HCT116 (cell line): ENCODE measurements at regions not wholly inside any gene's neighbourhood (a gene's known extent, or its start where the extent isn't known, plus 50 kb on each side); places are given as distances from the start of the nearest gene placed in this dataset.

ENCODE experiments used
- ATAC-seq: fragments of 200-7000 bp; cut with Tn5 transposase; 2 replicates; pipeline ENCODE4 v1.9.1; 2020; ENCODE audit warnings: mild to moderate bottlenecking, moderate library complexity
- BruUV-seq: library from RNA; stranded (reverse); fragments of 400-500 nt; replicated peaks from 2 replicates; lab custom pipeline; 2021; lab: Mats Ljungman, UMichigan
- CTCF ChIA-PET: fragments of 300-600 bp; sonication (Branson Sonifier 250); formaldehyde crosslinking; loops from one replicate; lab custom pipeline; 2021; ENCODE audit warnings: antibody characterized with exemption; lab: Charles Lee
- POLR2A ChIA-PET: fragments of 300-600, 350-600 bp; sonication (Branson Sonifier 250); formaldehyde crosslinking; loops from one replicate; lab custom pipeline; 2021; ENCODE audit warnings: antibody characterized with exemption; lab: Charles Lee
- RAD21 ChIA-PET, 2 experiments: fragments of 300-600 bp; sonication (Branson Sonifier 250); formaldehyde crosslinking; loops; one replicate each; lab custom pipeline; 2023; ENCODE audit warnings: low total read pairs in 2 of 2; ENCODE audit not compliant: uncharacterized antibody in 2 of 2, unreplicated experiment in 2 of 2, low non-redundant PET in 1 of 2; lab: Charles Lee
- DNase-seq: peaks from one replicate; pipeline ENCODE4 v3.0.0-alpha.2; 2010; ENCODE audit warnings: low read depth, low spot score
- H2AFZ ChIP-seq: fragments of 200-600 bp; shearing (Covaris generic), sonication (generic); 2 replicates; pipeline ENCODE4 v1.6.1; 2017; ENCODE audit warnings: low read depth, mixed run types, mixed read lengths, antibody characterized with exemption, low read length; ENCODE audit not compliant: poor library complexity, severe bottlenecking
- H3K27ac ChIP-seq: 2 replicates; pipeline ENCODE4 v1.5.1; 2012; ENCODE audit warnings: low read depth, low read length
- H3K27me3 ChIP-seq: fragments of 200-600 bp; sonication (generic); 2 replicates; pipeline ENCODE4 v1.6.1; 2016; ENCODE audit warnings: mixed run types, low read length, mixed read lengths; ENCODE audit not compliant: insufficient read depth
- H3K36me3 ChIP-seq, 2 experiments: fragments of 200-500 bp in 1 of 2; fragments of 200-600 bp in 1 of 2; sonication (Bioruptor generic) in 1 of 2; sonication (generic) in 1 of 2; 2 replicates each; pipeline versions ENCODE4 v1.5.1 to v1.6.1; 2014 to 2016; ENCODE audit warnings: low read length in 2 of 2, inconsistent platforms in 1 of 2, mixed read lengths in 1 of 2, mixed run types in 1 of 2; ENCODE audit not compliant: insufficient read depth in 2 of 2, control insufficient read depth in 1 of 2
- H3K4me1 ChIP-seq, 2 experiments: fragments of 200-600 bp in 1 of 2; sonication (generic) in 1 of 2; 2 replicates each; pipeline versions ENCODE4 v1.5.1 to v1.6.1; 2012 to 2017; ENCODE audit warnings: low read length in 2 of 2, inconsistent platforms in 1 of 2, mild to moderate bottlenecking in 1 of 2, mixed read lengths in 1 of 2, mixed run types in 1 of 2, moderate library complexity in 1 of 2; ENCODE audit not compliant: insufficient read depth in 2 of 2, control insufficient read depth in 1 of 2
- H3K4me2 ChIP-seq: fragments of 200-600 bp; sonication (generic); 2 replicates; pipeline ENCODE4 v1.6.1; 2017; ENCODE audit warnings: mixed run types, low read length, mixed read lengths
- H3K4me3 ChIP-seq, 2 experiments: fragments of 200-600 bp in 1 of 2; sonication (generic) in 1 of 2; replicated peaks in 1 of 2; 2 replicates each; pipeline ENCODE4 v1.5.1; 2011 to 2016; ENCODE audit warnings: low read length in 2 of 2, control low read depth in 1 of 2, low read depth in 1 of 2, mild to moderate bottlenecking in 1 of 2, mixed read lengths in 1 of 2, mixed run types in 1 of 2
- H3K79me2 ChIP-seq: fragments of 200-600 bp; sonication (generic); 2 replicates; pipeline ENCODE4 v1.6.1; 2017; ENCODE audit warnings: mild to moderate bottlenecking, mixed run types, low read length, moderate library complexity, mixed read lengths; ENCODE audit not compliant: insufficient read depth
- H3K9ac ChIP-seq: fragments of 200-600 bp; sonication (generic); 2 replicates; pipeline ENCODE4 v1.6.1; 2016; ENCODE audit warnings: low read length, mixed read lengths
- H3K9me2 ChIP-seq: fragments of 200-600 bp; sonication (generic), shearing (Covaris generic); 2 replicates; pipeline ENCODE4 v1.6.1; 2017; ENCODE audit warnings: mixed run types, mild to moderate bottlenecking, moderate library complexity; ENCODE audit not compliant: insufficient read depth
- H3K9me3 ChIP-seq, 2 experiments: fragments of 200-500 bp in 1 of 2; fragments of 200-600 bp in 1 of 2; sonication (Bioruptor generic) in 1 of 2; sonication (generic) in 1 of 2; 2 replicates each; pipeline ENCODE4 v1.6.1; 2014 to 2017; ENCODE audit warnings: low read length in 2 of 2, mixed read lengths in 2 of 2, inconsistent platforms in 1 of 2, low read depth in 1 of 2, mild to moderate bottlenecking in 1 of 2, mixed run types in 1 of 2, moderate library complexity in 1 of 2; ENCODE audit not compliant: control insufficient read depth in 1 of 2, insufficient read depth in 1 of 2
- H4K20me1 ChIP-seq: fragments of 200-600 bp; sonication (generic), shearing (Covaris generic); 2 replicates; pipeline ENCODE4 v1.6.1; 2017; ENCODE audit warnings: mixed run types, mild to moderate bottlenecking, moderate library complexity; ENCODE audit not compliant: insufficient read depth
- ATF3 ChIP-seq: IDR thresholded peaks from 2 replicates; pipeline ENCODE4 v1.6.1; 2012
- CBX3 ChIP-seq: IDR thresholded peaks from 2 replicates; pipeline ENCODE4 v1.6.1; 2012; ENCODE audit warnings: low read depth
- EGR1 ChIP-seq: IDR thresholded peaks from 2 replicates; pipeline ENCODE4 v1.6.1; 2012; ENCODE audit warnings: low read depth
- EZH2phosphoT487 ChIP-seq: fragments of 200-600 bp; IDR thresholded peaks from 2 replicates; pipeline ENCODE4 v1.6.1; 2018; ENCODE audit warnings: antibody characterized with exemption, borderline replicate concordance
- MAX ChIP-seq: IDR thresholded peaks from 2 replicates; pipeline ENCODE4 v1.6.1; 2012
- POLR2AphosphoS5 ChIP-seq: IDR thresholded peaks from 2 replicates; pipeline ENCODE4 v1.6.1; 2011; ENCODE audit warnings: mild to moderate bottlenecking, low read depth, low read length, moderate library complexity
- RAD21 ChIP-seq: IDR thresholded peaks from 2 replicates; pipeline ENCODE4 v1.6.1; 2012; ENCODE audit warnings: low read depth, mild to moderate bottlenecking
- SIN3A ChIP-seq: IDR thresholded peaks from 2 replicates; pipeline ENCODE4 v1.6.1; 2012; ENCODE audit warnings: low read depth
- SP1 ChIP-seq: IDR thresholded peaks from 2 replicates; pipeline ENCODE4 v1.6.1; 2012; ENCODE audit warnings: low read depth
- TCF7L2 ChIP-seq: IDR thresholded peaks from 2 replicates; pipeline ENCODE4 v1.7.0; 2011; ENCODE audit warnings: borderline replicate concordance, inconsistent platforms; ENCODE audit not compliant: insufficient read depth, insufficient read length; ENCODE audit errors: extremely low read depth
- YY1 ChIP-seq: IDR thresholded peaks from 2 replicates; pipeline ENCODE4 v1.6.1; 2011; ENCODE audit warnings: low read length, low read depth, moderate library complexity, mild to moderate bottlenecking; ENCODE audit not compliant: insufficient replicate concordance; ENCODE audit errors: extremely low read depth
- ZFX ChIP-seq: fragments of 450-650 bp; IDR thresholded peaks from 2 replicates; pipeline ENCODE4 v1.6.1; 2017
- ZNF274 ChIP-seq: fragments of 200-500 bp; sonication (Bioruptor generic); IDR thresholded peaks from 2 replicates; pipeline ENCODE4 v1.6.1; 2014; ENCODE audit warnings: mild to moderate bottlenecking, low read depth, low read length, inconsistent platforms
- intact Hi-C: fragments of 100-400 bp; cut with micrococcal nuclease; formaldehyde crosslinking; loops from 2 replicates; pipeline ENCODE4 v1.10.0; 2022
- TF ChIP-seq, protein P1 (sequence below), 3 experiments: fragments of 200-600 bp in 1 of 3; sonication (generic) in 1 of 3; IDR thresholded peaks in 2 of 3; conservative IDR thresholded peaks in 1 of 3; 2 replicates each; pipeline ENCODE4 v1.5.1; 2012 to 2017; ENCODE audit warnings: low read depth in 2 of 3, low read length in 2 of 3, antibody characterized with exemption in 1 of 3, borderline replicate concordance in 1 of 3, control low read depth in 1 of 3, mild to moderate bottlenecking in 1 of 3, mixed read lengths in 1 of 3, mixed run types in 1 of 3, moderate library complexity in 1 of 3; ENCODE audit not compliant: insufficient read depth in 1 of 3
- TF ChIP-seq, protein P2 (sequence below): IDR thresholded peaks from 2 replicates; pipeline ENCODE4 v1.6.1; 2012; ENCODE audit warnings: low read depth
- TF ChIP-seq, protein P3 (sequence below): IDR thresholded peaks from 2 replicates; pipeline ENCODE4 v1.6.1; 2011; ENCODE audit warnings: mild to moderate bottlenecking, low read length, moderate library complexity; ENCODE audit not compliant: insufficient replicate concordance; ENCODE audit errors: extremely low read depth

DNA sequence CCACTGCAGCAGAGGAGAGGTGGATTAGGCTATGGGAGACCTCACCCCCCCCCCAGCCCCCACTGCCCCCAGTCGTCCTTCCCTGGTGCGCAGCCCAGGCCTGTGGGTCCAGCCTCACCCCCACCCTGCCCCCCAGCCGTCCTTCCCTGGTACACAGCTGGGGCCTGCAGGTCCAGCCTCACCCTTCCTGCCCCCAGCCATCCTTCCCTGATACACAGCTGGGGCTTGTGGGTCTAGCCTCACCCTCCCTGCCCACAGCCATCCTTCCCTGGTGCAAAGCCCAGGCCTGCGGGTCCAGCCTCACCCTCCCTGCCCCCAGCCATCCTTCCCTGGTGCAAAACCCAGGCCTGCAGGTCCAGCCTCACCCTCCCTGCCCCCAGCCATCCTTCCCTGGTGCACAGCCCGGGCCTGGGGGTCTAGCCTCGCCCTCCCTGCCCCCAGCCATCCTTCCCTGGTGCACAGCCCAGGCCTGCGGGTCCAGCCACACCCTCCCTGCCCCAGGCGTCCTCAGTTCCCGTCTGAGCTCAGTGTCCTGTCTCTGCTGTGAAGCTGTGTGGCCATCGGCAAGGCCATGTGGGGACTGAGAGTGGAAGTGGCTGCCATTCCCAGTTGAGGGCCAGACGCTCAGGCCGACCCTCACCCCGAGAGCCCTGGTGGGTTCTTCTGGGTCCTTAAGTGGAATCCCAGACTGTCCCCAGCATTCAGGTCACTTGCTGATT is 86.8 kb upstream of the SNTG2 start:
- ATAC-seq: no peak
- BruUV-seq: no TSS peak
- Histone ChIP-seq H3K9ac (no peak overlapping the region), H2AFZ (no peak overlapping the region), H3K79me2 (no peaks in the 10 kb centered on the region), H3K36me3 (no peaks in the 10 kb centered on the region), H4K20me1 (no peaks in the 10 kb centered on the region), H3K4me3 (no peak overlapping the region), H3K27me3 (no peaks in the 10 kb centered on the region), H3K9me2 (no peaks in the 10 kb centered on the region), H3K9me3 (no peaks in the 10 kb centered on the region), H3K27ac (no peak overlapping the region), H3K4me1 (no peaks in the 10 kb centered on the region), H3K4me2 (no peak overlapping the region)
- ChIA-PET POLR2A (no interaction called here), CTCF (no interaction called here), RAD21 (no interaction called here)
- no peak for DNase-seq
- TF ChIP-seq EGR1 (no peak), SP1 (no peak), MAX (no peak), SIN3A (no peak), ZNF274 (no peak), ZFX (no peak), TCF7L2 (no peak), ATF3 (no peak), EZH2phosphoT487 (no peak), CBX3 (no peak), YY1 (no peak), RAD21 (no peak), POLR2AphosphoS5 (no peak)
- TF ChIP-seq, protein P1, sequence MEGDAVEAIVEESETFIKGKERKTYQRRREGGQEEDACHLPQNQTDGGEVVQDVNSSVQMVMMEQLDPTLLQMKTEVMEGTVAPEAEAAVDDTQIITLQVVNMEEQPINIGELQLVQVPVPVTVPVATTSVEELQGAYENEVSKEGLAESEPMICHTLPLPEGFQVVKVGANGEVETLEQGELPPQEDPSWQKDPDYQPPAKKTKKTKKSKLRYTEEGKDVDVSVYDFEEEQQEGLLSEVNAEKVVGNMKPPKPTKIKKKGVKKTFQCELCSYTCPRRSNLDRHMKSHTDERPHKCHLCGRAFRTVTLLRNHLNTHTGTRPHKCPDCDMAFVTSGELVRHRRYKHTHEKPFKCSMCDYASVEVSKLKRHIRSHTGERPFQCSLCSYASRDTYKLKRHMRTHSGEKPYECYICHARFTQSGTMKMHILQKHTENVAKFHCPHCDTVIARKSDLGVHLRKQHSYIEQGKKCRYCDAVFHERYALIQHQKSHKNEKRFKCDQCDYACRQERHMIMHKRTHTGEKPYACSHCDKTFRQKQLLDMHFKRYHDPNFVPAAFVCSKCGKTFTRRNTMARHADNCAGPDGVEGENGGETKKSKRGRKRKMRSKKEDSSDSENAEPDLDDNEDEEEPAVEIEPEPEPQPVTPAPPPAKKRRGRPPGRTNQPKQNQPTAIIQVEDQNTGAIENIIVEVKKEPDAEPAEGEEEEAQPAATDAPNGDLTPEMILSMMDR (IDR thresholded peaks at IDR 0.05 in 2 of 3, conservative IDR thresholded peaks at IDR 0.05 in 1 of 3; ENCODE audit: borderline replicate concordance in 1 of 3, insufficient read depth in 1 of 3, low read depth in 2 of 3, low read length in 2 of 3): no peak
- TF ChIP-seq, protein P2, sequence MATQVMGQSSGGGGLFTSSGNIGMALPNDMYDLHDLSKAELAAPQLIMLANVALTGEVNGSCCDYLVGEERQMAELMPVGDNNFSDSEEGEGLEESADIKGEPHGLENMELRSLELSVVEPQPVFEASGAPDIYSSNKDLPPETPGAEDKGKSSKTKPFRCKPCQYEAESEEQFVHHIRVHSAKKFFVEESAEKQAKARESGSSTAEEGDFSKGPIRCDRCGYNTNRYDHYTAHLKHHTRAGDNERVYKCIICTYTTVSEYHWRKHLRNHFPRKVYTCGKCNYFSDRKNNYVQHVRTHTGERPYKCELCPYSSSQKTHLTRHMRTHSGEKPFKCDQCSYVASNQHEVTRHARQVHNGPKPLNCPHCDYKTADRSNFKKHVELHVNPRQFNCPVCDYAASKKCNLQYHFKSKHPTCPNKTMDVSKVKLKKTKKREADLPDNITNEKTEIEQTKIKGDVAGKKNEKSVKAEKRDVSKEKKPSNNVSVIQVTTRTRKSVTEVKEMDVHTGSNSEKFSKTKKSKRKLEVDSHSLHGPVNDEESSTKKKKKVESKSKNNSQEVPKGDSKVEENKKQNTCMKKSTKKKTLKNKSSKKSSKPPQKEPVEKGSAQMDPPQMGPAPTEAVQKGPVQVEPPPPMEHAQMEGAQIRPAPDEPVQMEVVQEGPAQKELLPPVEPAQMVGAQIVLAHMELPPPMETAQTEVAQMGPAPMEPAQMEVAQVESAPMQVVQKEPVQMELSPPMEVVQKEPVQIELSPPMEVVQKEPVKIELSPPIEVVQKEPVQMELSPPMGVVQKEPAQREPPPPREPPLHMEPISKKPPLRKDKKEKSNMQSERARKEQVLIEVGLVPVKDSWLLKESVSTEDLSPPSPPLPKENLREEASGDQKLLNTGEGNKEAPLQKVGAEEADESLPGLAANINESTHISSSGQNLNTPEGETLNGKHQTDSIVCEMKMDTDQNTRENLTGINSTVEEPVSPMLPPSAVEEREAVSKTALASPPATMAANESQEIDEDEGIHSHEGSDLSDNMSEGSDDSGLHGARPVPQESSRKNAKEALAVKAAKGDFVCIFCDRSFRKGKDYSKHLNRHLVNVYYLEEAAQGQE: no peak
- TF ChIP-seq, protein P3, sequence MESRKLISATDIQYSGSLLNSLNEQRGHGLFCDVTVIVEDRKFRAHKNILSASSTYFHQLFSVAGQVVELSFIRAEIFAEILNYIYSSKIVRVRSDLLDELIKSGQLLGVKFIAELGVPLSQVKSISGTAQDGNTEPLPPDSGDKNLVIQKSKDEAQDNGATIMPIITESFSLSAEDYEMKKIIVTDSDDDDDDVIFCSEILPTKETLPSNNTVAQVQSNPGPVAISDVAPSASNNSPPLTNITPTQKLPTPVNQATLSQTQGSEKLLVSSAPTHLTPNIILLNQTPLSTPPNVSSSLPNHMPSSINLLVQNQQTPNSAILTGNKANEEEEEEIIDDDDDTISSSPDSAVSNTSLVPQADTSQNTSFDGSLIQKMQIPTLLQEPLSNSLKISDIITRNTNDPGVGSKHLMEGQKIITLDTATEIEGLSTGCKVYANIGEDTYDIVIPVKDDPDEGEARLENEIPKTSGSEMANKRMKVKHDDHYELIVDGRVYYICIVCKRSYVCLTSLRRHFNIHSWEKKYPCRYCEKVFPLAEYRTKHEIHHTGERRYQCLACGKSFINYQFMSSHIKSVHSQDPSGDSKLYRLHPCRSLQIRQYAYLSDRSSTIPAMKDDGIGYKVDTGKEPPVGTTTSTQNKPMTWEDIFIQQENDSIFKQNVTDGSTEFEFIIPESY: no peak
- intact Hi-C loops: no loop called here
